ENCODE measurements at regions not wholly inside any gene's neighbourhood (a gene's known extent, or its start where the extent isn't known, plus 50 kb on each side); places are given as distances from the start of the nearest gene placed in this dataset.
A peak's percentile ranks its signal among the peaks of the same experiment; 100 is the strongest.
"Not testable (repeated sequence)": the region's sequence is repeated elsewhere in the genome, so short reads cannot be mapped to it uniquely, and the experiment has no call there.

DNA sequence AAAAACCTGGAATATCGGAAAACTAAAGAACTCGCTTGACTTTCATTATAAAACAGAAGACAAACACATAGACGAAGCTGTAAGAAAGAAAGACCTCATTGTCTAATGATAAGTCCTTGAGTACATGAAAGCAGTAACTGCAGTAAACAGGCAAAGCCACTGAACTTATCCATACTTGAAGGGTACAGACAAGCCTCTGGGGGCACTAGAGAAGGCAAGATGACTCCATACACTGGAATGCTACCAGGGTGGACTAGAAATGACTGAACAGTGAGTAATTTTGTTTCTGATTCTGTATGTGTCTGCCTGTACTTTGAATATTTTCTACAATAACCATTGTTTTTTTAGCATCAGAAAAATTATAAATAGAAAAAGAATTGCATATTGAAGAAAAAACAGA, 507.9 kb downstream of the UQCRFS1 start:
- no peak overlapping the region for H3K4me3 ChIP-seq (replicated peaks; ENCODE audit: low read depth, low read length)
- TF ChIP-seq CTCF (IDR thresholded peaks at IDR 0.05; ENCODE audit: low read depth, low read length, missing control alignments) = peak; percentile 38
- peak; percentile 41 for DNase-seq (ENCODE audit: extremely low read depth, low read depth)

- H3K4me3 ChIP-seq (replicated peaks; ENCODE audit: low read depth, low read length) = no peak overlapping the region
- TF ChIP-seq CTCF (IDR thresholded peaks at IDR 0.05; ENCODE audit: low read depth, low read length, missing control alignments) = no peak
Measured at GRCh38 chr19:28703400-28703956, 509.5 kb downstream of the UQCRFS1 start.

DNA sequence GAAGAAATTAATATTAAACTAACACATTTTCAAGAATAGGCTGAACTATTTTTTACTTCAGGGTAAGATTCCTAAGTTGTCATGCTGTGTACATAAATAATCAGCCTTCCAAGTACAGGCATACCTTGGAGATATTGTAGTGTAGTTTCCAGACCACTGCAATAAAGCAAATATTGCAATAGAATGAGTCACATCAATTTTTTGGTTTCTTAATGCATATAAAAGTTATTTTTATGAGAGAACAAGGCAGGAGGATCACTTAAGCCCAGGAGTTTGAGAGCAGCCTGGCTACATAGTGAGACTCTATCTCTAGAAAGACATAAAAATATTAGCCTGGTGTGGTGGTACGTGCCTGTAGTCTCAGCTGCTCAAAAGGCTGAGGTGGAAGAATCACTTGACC, 511.5 kb downstream of the UQCRFS1 start:
- no peak for TF ChIP-seq CTCF (IDR thresholded peaks at IDR 0.05; ENCODE audit: low read depth, low read length, missing control alignments)
- no peak overlapping the region for H3K4me3 ChIP-seq (replicated peaks; ENCODE audit: low read depth, low read length)
- no peak for DNase-seq (ENCODE audit: extremely low read depth, low read depth)

More at GRCh38 chr19:28703400-28703956, 509.5 kb downstream of the UQCRFS1 start:
- no peak for DNase-seq (ENCODE audit: extremely low read depth, low read depth)

DNA sequence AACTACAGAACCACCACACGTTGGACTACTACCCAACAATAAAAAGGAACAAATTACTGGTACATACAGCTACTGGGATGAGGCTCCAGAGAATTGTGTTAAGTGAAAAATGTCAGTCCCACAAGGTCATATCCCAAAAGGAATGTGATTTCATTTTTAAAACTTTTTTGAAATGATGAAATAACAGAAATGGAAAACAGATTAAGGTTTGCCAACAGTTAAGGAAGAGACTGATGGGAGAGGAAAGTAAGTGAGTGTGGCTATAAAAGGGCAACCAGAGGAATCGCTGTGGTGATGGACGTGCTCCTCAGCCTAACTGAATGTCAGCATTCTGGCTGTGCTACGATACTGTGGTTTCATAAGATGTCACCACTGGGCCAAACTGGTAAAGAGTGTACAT, 512.8 kb downstream of the UQCRFS1 start:
- no peak overlapping the region for H3K4me3 ChIP-seq (replicated peaks; ENCODE audit: low read depth, low read length)
- no peak for TF ChIP-seq CTCF (IDR thresholded peaks at IDR 0.05; ENCODE audit: low read depth, low read length, missing control alignments)
- DNase-seq (ENCODE audit: extremely low read depth, low read depth) = no peak

- DNase-seq (ENCODE audit: extremely low read depth, low read depth) = no peak
- H3K4me3 ChIP-seq (replicated peaks; ENCODE audit: low read depth, low read length) = no peak overlapping the region
- TF ChIP-seq CTCF (IDR thresholded peaks at IDR 0.05; ENCODE audit: low read depth, low read length, missing control alignments) = no peak
Measured at GRCh38 chr19:28697308-28697707, 515.6 kb downstream of the UQCRFS1 start.

- TF ChIP-seq CTCF (IDR thresholded peaks at IDR 0.05; ENCODE audit: low read depth, low read length, missing control alignments) = no peak
- no peak for DNase-seq (ENCODE audit: extremely low read depth, low read depth)
- H3K4me3 ChIP-seq (replicated peaks; ENCODE audit: low read depth, low read length) = no peak overlapping the region
Measured at GRCh38 chr19:28694812-28695211, 518.1 kb downstream of the UQCRFS1 start.

DNA sequence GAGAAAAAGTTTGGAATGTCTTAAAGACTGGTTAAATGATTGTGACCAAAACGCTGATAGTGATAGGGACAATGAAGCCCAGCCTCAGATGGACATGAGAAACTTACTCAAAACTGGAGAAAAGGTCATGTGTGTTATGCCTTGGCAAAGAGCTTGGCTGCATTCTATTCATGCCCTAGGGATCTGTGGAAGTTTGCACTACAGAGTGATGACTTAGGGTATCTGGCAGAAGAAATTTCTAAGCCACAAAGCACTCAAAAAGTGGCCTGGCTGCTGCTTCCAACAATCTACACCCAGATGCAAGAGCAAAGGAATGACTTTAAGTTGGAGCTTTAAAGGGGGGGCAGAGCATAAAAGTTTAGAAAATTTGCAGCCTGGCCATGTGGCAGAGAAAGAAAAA, 521.3 kb downstream of the UQCRFS1 start:
- H3K4me3 ChIP-seq (replicated peaks; ENCODE audit: low read depth, low read length) = no peak overlapping the region
- DNase-seq (ENCODE audit: extremely low read depth, low read depth) = no peak
- TF ChIP-seq CTCF (IDR thresholded peaks at IDR 0.05; ENCODE audit: low read depth, low read length, missing control alignments) = no peak

- DNase-seq (ENCODE audit: extremely low read depth, low read depth); H3K4me3 ChIP-seq (replicated peaks; ENCODE audit: low read depth, low read length): not testable (repeated sequence)
Measured at GRCh38 chr19:28689464-28689863, 523.5 kb downstream of the UQCRFS1 start.
